C4-2B (cell line): ENCODE measurements at regions not wholly inside any gene's neighbourhood (a gene's known extent, or its start where the extent isn't known, plus 50 kb on each side); places are given as distances from the start of the nearest gene placed in this dataset.

ENCODE experiments used
- H3K27ac ChIP-seq: fragments of 450-650 bp; 2 replicates; pipeline ENCODE4 v1.5.1; 2017
- CTCF ChIP-seq: fragments of 450-650 bp; conservative IDR thresholded peaks from 2 replicates; pipeline ENCODE4 v1.5.1; 2017; ENCODE audit warnings: mild to moderate bottlenecking
- ZFX ChIP-seq: fragments of 450-650 bp; IDR thresholded peaks from 2 replicates; pipeline ENCODE4 v1.6.1; 2017

DNA sequence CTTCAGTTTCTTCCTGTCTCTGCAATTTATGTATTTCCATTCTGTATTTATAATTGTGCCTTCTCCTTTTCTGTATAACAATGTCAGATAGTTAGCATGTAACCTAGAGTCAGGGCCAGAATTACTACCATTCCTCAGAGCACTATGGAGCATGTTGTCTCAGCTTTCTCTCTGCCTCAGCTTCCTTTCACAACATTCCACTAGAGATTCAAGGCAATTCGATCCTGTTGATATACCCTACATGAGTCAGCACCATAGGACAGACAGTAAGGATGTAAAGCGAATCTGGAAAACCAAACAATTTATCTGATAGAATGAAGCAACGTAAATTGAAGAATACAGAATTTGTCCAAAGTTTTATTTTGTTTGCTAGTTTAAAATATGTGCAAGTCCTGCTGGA, 728.3 kb upstream of the SEMA6A start:
- no peak for TF ChIP-seq ZFX
- TF ChIP-seq CTCF = no peak
- H3K27ac ChIP-seq = no peak overlapping the region

DNA sequence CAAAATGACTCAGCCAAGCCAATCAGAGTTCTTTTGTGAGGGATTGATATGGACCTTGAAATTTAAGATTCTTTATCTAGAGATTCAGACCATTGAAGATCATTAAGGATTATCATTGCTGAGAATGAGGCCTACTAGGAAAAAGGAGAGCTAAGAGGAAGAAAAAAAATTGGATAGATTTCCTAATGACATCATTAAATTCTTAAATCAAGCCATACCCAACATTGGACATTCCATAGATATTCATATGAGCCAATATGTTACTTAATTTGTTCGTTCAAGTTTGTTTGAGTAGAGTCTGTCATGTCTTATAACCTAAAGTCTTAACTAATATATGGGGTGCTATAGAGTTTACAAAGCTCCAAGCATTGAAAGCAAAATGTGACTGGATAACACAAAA, 727.9 kb upstream of the SEMA6A start:
- TF ChIP-seq CTCF (no peak), ZFX (no peak)
- no peak overlapping the region for H3K27ac ChIP-seq

DNA sequence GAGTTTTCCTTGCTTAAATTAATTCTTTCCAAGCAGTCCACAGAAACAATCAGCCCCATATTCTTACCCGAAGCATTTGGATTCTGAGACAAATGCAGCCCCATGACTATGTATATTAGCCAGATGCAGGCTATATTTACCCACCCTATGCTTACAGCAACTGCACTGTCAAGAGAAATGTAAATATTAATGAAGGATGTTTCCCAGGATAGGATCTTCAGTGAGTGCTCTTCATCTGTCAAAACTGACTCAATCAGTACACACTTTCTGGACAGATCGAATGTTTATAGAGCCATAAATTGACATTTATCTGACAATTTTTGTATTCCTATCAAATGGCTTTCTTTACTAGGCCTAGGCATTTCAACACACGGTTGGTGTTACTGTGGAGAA, 725.3 kb upstream of the SEMA6A start:
- no peak overlapping the region for H3K27ac ChIP-seq
- TF ChIP-seq ZFX (no peak), CTCF (no peak)

- no peak overlapping the region for H3K27ac ChIP-seq
- TF ChIP-seq ZFX = no peak
- no peak for TF ChIP-seq CTCF
Observed at GRCh38 chr5:117299224-117299935, 724.8 kb upstream of the SEMA6A start.

- TF ChIP-seq ZFX (no peak), CTCF (no peak)
- H3K27ac ChIP-seq = no peak overlapping the region
Observed at GRCh38 chr5:117296872-117297271, 722.2 kb upstream of the SEMA6A start.

DNA sequence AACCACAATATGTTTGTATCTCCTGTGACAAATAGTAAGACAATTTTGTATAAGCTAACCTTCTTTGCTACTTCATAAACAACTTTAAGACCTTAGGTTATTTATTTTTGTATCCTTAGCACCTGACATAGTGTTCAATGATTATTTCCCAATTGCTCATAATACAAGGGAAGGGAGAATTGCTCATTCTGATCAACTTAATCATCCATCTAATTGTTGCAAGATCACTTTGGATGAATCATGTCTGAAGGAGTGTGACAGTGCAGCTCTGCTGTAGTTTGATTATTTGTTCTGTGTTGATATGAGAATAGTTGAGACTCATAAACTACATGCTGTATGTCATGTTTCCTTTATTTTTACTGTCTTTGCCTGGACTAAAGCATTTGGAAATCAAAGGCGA, 721.3 kb upstream of the SEMA6A start:
- TF ChIP-seq ZFX (no peak), CTCF (no peak)
- no peak overlapping the region for H3K27ac ChIP-seq

DNA sequence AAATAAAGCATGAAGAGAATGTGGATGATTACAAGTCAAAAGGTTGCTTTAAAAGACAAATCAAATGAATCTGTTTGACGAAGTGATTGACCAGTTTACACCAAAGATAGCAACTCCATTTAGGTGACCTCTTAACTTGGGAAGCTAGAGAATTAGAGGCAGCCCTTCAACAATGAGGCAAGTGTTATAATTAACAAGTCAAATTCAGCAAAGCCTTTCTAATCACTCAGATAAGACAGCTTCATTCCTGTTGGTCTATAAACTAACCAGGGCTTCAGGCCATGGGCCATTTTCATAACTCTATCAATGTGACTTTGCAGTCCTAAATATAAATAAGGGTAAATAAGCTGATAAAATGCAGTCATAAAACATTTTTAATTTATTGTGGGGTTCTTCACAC, 712.2 kb upstream of the SEMA6A start:
- TF ChIP-seq CTCF (no peak), ZFX (no peak)
- H3K27ac ChIP-seq = no peak overlapping the region
